GM21381 (cell line): ENCODE measurements at regions not wholly inside any gene's neighbourhood (a gene's known extent, or its start where the extent isn't known, plus 50 kb on each side); places are given as distances from the start of the nearest gene placed in this dataset.

Experiments
- ATAC-seq: cut with Tn5 transposase; IDR thresholded peaks from one replicate; pipeline ENCODE4 v1.9.1; 2021; ENCODE audit warnings: mild to moderate bottlenecking, moderate library complexity; ENCODE audit not compliant: unreplicated experiment

DNA sequence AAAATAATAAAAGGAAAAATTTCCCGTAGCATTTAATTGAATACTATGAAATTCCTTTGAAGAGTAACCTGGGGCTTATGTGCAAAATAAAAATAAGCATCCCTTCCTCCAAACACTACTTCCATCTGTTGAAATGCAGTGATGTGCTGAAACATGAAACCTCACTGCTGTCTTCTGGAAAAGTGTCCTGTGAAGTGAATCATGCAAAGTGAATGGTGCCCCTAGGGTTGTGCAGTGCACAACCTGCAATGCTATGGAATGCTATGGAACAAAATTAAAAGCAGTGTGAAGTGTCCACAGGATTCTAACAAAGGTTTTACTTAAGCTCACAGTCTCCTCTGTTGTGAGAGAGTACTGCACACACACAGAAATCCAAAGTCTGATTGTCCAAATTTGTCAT lies 480.9 kb downstream of the ETV1 start:
- ATAC-seq = no peak

DNA sequence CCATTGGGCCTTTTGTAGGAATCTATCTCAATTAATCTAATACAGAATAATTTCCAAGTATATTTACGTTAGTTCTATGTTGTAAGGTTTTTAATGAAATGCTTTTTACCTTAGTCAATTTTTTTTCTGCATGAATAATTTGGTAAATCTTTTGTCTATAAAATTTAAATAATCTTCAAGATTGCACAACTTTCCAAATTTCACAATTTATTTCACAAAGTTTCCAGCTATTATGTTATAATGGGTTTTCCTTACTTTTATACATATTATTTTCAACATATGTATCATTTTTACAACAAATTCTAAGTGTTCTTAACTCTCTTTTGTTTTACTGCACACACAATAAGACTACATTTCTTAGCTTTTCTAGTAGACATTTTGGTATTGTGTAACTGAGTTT lies 470.7 kb downstream of the ETV1 start:
- ATAC-seq = no peak

DNA sequence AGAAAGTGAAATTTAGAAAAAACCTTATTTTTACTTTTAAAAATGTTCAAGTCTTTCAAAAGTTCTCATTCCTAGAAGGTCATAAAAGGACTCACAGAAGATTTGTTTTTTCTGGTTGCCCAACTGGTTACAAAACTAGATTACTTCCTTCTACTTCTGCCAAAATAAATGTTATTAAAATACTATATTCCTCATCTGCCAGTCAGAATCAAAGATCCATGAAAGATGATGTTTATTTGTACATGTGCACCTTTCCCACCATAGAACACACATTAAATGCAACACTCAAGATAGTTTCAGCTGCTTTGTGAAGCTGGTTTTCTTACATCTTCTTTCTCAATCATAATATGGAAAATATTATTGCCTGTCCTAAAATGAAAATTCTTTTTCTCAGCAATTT lies 465.4 kb downstream of the ETV1 start:
- no peak for ATAC-seq

DNA sequence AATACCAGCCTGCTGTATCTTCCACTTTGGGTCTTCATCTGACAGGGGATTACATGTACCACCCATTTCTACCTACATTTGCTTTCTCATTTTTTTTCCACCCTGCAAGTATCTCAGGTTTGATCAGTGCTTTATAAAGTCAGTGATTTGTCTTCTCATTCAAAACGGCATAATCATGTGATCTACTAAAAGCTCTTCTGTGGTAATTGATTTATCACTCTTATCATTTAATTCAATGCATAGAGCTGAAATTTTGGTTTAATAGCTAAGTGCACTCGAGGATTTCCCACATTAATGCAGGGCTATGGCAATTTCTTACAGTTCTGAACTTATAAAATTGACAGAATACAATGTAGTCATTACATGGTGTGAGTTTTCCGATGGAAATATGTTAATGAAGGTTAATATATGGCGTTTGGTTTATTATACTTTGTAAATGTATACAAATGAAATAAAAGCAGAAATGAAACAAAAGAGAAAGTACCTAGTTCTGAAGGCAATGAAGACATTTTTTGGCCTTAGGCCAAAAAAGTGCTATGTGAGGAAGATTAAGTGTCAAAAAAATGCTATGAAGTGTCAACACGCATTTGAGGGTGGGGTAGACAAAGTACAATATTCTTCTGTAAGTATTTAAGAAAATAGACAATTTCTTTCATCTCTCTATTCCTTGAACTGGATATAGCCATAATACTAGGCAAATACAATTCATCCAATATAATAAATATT lies 457.3 kb downstream of the ETV1 start:
- ATAC-seq = no peak

DNA sequence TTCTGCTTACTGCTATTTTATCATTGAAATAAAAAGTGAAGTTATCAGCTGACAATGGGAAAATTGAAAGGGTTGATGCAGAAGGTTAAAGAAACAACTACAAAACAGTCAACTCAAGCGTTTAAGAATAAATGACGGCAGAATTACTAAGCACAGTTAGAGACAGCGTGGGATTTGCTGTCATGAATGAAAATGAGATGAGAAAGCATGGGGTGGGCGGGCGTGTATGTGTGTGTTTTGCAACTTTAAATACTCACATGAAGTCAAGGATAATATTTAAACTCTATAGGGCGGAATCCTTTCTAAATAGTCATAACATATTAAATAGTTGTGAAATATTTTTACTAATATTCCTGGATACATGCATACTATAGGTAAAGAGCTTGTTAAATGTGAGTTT lies 450.8 kb downstream of the ETV1 start:
- no peak for ATAC-seq

DNA sequence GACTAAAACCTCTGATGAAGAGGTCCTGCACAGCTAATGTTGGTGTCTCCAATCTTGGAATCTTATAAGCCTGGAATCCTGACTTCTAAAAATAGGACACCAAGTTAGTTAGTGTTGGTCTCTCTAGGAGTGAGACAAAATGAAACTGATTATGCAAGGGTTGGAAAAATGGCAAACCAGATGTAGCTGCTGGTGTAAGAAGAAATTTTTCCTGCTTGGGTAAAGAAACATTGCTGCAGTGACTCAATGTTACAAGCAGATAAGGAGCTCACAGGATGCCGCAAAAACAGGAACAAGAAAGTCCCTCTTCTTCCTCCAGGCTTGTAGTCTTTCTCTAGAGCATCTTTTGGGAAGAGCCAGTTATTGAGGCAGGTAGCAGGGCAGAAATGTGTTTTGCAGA lies 449.0 kb downstream of the ETV1 start:
- ATAC-seq = no peak

DNA sequence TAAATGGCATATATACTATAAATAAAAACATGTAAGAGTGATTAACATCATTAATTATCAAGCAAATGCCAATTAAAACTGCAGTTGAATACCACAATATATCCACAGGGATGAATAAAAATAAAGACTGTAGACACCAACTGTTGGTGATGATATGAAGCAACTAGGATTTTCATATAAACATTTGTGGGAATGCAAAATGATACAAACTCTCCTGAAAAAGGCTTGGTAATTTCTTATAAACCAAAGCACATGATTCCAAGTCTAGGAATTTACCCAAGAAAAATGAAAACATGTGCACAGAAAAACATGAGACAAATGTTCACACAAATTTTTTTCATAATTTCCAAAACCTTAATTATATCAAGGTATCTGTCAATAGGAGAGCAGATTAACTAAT lies 448.1 kb downstream of the ETV1 start:
- ATAC-seq = no peak

DNA sequence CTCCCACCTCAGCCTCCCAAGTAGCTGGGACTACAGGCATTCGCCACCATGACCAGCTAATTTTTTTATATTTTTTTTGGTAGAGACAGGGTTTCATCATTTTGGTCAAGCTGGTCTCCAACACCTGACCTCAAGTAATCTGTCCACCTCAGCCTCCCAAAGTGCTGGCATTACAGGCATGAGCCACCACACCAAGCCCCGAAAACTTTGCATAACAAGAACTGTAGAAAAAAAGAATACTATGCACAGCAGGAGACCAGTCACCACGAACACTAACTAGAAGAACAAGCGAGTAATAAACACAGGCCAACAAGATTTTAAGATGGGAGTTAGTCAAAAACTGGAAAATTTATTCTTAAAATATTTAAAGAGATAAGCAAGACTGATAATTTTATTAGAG lies 447.0 kb downstream of the ETV1 start:
- no peak for ATAC-seq

DNA sequence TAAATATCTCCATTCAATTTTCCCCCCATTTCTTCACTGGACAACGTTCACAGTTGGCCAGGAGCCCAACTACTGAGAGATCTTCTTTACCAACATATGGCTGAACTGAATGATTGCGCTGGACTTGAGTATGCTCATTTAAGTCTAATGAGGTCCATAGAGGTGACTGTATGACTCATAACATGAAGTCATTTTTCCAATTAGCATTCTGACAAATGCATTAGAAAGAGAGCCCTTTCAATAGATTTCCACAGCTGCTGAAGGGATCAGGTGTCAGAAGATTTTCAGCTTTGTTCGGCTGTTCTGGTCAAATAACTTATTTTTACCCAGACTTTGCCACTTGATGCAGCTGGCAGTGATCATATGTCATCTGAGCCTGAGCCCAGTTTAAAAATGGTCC lies 438.0 kb downstream of the ETV1 start:
- ATAC-seq = no peak

DNA sequence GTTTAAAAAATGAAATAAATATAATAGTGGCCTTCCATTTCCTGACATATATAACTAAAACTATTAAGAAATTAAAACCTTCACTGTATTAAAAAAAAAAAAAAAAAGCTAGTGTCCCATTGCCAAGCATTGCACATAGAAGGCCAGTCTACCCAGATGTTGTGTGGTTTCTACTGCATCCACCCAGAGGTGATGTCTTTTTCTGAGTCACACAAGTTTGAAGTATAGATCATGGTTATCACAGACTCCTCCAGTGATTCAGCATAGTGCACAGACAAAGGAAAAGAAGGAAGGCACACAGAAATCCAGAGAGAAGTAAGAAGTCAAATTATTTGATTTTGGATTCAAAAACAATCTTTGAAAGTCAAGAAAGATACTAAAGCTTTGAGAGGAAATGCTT lies 429.0 kb downstream of the ETV1 start:
- no peak for ATAC-seq

DNA sequence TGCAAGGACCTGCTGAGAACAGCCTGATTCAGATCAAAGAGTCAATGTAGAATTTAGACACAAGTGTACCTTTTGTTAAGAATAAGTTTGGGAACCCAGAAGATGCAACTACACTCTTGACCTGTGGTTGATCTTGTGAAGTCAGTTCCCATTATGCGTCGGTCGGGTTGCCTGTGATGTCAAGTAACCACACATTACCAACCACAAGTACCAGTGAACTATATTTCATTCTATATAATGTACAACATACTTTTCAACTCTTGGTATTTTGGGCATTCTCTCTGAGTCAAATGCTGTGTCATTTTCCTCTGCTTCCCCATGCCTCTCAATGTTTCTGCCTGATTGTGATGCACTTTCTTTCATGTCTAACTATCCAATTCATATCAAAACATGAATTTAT lies 426.2 kb downstream of the ETV1 start:
- no peak for ATAC-seq

DNA sequence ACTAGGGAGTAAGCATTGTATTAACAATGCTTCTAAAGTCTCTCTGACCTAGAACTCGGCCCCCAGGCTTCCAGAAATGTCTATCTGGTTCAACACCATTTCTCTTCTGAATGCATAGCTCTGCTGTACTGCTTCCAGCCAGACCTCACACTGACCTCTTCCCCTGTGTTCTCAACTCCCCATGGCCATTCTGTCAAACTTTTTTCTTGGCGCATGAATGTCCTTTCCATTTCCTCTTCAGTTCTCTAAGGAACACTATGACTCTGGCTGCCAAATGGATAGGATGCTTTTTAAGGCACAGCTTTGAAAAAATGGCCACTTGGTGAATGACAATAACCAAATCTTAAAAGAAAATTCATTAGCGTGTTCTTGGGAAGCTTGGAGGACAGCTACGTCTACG lies 425.8 kb downstream of the ETV1 start:
- ATAC-seq = no peak

DNA sequence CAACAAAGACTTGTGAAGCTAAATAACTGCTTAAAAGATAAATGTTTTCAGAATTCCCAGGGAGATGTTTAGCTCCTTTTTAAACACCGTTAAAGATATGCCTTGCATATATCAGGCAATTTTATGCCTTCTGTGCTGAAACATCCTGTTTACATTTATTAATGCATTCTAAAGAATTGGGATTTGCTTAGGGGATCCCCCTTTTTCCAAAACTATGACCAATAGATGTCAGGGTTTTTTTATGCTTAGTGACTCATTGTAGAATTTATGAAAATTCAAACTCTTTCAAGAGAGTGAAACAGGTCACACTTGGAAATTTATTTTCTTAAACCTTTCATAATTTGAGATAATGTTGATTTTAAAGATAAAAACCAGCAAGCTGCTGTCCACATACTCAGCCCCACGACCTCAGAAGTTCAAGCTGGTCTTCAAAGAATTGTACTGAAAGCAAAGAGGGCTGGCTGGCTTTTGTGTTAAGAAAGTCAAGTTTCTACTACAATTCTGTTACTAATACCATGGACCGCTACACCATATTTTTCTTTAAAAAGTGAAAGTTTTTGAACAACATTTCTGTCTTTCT lies 411.8 kb downstream of the ETV1 start:
- ATAC-seq = no peak

DNA sequence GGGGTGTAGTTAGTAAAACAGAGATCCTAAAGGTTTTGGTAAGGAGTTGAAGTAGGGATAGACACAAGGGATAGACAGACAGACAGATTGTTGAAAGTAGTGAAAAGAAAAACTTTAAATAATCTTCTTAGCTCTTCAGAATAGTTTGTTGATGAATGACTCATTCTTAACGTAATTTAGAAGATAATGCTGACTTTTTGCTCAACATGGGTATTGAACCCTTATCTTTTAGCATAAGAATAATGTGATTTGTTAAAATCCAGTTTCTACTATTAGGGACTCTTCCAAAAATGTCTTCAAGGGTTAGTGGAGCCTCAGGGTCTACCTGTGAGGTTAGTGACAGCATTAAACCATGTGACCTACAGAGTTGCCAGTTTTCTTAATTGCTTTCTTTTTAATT lies 411.2 kb downstream of the ETV1 start:
- no peak for ATAC-seq

DNA sequence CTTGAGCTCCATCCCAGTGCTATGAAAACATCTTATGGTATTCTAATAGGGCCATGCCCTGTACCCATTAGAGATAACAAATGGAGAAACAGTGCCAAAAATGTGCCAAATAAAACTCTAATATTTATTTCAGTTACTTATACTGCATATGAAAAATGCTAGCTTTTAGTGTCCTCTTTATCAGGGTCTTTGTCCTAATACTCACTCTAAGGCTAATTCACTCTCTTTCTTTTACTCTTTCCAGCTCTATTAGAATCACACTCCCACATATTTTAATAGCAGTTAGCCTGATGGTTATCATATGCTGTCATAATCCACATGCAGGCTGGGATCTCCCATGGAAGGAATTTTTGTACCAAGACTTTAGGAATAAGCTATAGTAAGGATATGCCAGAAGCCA lies 408.4 kb downstream of the ETV1 start:
- ATAC-seq = no peak

DNA sequence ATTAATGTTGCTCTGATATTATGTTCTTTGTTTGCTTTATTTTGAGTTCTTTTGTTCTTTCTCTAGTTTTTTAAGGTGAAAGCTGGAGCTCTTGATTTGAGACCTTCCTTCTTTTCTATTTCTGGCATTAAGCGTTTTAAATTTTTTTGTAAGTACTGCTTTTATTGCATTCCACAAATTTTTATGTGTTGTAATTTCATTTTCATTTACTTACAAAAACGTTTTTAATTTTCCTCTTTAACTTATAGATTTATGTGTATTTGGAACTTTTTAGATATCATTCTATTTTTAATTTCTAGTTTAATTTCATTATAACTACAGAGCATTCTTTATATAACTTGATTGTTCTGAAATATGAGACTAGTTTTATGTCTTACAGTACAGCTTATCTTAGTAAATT lies 395.6 kb downstream of the ETV1 start:
- no peak for ATAC-seq

DNA sequence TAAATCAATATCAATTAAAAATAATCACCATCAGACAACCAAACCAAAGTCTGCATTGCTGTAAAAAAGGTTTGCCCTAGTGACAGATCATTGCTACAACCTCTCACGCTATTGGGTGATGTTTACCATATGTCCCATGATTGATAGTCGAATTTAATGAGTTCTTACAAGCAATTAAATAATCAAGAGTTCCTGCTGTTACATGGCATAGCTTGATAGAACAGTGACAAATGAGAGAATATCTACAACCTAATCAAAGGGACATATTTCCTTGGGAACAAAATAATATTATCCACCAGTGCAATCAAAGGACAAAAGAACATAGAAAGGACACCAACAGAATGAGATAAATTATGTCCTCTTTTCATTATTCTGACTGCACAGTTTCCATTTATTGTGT lies 387.4 kb downstream of the ETV1 start:
- ATAC-seq = no peak

DNA sequence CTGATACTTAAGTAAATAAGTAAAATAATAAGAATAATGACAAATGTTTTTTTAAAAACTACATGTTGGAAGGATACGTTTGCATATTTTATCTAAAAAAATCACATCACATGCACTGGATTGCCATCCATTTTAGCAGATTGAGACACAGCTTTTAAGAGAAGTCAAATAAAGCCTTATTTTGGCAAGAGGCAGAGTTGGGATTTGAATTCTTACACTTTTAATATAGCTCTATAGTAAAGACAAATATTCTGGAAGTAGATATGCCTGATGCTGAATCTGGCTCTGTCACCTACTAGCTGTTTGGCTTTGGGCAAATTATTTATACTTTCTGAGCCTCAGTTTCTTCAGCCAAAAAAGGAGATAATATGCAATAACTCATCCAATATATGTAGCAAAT lies 386.4 kb downstream of the ETV1 start:
- no peak for ATAC-seq

DNA sequence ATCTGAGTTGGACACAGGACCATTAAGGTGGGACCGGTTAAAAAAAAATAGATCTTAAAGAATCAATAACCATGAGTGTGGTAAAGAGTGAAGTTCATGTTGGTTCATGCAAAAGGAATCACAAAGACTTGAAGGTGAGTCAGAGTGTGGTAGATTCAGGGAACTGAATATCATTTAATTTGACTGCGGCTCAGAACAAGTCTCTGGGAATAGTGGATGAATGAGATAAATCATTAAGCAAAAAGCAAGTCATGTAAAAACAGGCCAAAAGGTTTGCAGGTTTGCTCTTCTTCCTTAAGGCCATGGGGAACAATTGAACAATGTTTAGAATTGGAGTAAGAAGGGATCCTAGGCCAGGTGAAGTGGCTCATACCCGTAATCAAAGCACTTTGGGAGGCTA lies 385.8 kb downstream of the ETV1 start:
- no peak for ATAC-seq

DNA sequence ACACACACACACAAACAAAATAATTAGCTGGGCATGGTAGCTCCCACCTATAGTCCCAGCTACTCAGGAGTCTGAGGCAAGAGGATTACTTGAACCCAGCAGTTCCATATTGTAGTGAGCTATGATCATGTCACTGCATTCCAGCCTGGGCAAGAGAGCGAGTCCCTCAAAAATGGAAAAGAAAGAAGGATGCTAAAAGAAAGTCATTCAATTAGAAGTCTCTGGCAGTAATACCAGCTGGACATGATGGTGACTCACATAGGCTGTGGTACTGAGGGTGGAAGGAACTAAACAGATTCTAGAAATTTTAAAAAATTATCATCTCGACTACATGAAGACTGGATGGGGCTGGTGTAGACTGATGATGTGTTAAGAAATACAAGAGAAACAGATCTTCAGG lies 385.3 kb downstream of the ETV1 start:
- no peak for ATAC-seq

DNA sequence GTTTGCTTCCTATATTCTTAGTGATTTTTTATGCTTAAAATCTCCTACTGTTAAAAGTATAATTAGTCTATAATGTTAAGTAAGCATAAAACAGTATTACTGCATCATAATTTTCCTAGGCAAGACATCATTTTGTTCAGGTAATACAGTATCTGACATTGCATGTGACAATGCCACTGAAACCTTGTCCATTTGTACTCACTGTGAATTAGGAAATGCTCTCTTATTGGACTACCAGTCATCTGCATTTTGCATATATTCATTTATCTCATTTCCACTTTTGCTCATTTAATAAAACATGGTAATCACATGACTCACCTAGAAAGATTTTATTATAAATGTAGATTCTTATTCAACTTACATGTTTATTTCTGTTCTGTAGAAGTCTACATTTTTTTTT lies 379.1 kb downstream of the ETV1 start:
- ATAC-seq = no peak

DNA sequence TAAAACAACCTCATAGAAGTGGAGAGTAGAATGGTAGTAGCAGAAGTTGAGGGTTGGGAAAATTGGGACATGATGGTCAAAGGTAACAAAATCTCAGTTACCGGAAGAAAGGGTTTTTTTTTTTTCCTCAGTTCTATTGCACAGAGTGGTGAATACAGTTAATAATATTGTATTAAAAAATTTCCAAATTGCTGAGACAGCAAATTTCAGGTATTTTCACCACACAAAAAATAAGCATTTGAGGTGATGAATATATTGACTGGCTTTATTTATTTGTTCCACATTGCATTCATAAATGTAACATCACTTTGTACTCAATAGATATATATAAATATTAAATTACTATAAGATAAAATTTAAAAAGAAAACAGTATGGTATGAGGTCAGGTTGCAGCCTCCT lies 373.8 kb downstream of the ETV1 start:
- ATAC-seq = no peak

DNA sequence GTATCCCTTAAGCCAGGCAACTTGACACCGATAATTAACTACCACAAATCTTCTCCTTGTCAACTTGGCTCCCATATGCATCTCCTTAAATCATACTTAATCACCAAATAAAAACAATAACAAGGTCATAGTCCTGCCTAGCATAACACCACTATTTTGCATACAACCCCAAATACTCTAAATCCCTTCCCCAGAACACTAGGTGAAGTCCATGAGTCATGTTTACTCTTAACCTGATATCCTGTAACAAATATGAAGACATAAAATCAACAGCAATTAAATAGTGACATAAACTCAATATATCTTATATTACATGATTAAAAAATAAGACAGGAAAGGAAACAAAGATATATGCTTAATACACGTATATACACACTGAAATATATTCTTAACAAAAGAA lies 362.0 kb downstream of the ETV1 start:
- ATAC-seq = no peak
